Natural killer cell treated with Interleukin-12 subunit alpha and Interleukin-12 subunit beta and Interleukin-15 and Interleukin-18, amount 100 ng/mL, for 72 hours (primary cell): ENCODE measurements at regions not wholly inside any gene's neighbourhood (a gene's known extent, or its start where the extent isn't known, plus 50 kb on each side); places are given as distances from the start of the nearest gene placed in this dataset.

Experiments
- ATAC-seq, 2 donors: fragments of 150-1000 bp; cut with Tn5 transposase in 1 of 2; sonication (Bioruptor Pico), chemical (Tn5 transposase) in 1 of 2; 2 replicates each; pipeline ENCODE4 v1.10.0; 2021
- DNase-seq: peaks from one replicate; pipeline ENCODE4 v3.0.0; 2022; ENCODE audit warnings: low spot score
- H3K27ac Mint-ChIP-seq, 2 donors: 1 replicate in 1 of 2; 2 replicates in 1 of 2; pipeline ENCODE4 v1.8.0; 2022; ENCODE audit warnings: mixed read lengths in 2 of 2, mild to moderate bottlenecking in 1 of 2, moderate library complexity in 1 of 2
- H3K27me3 Mint-ChIP-seq, 2 donors: 1 replicate in 1 of 2; 2 replicates in 1 of 2; pipeline ENCODE4 v1.8.0; 2022; ENCODE audit warnings: mixed read lengths in 2 of 2
- H3K36me3 Mint-ChIP-seq: one replicate; pipeline ENCODE4 v1.8.0; 2022; ENCODE audit warnings: mixed read lengths
- H3K4me1 Mint-ChIP-seq, 2 donors: 1 replicate in 1 of 2; 2 replicates in 1 of 2; pipeline ENCODE4 v1.8.0; 2022; ENCODE audit warnings: low read depth in 2 of 2, mixed read lengths in 2 of 2, mild to moderate bottlenecking in 1 of 2
- H3K4me3 Mint-ChIP-seq: one replicate; pipeline ENCODE4 v1.8.0; 2022; ENCODE audit warnings: mixed read lengths
- H3K9me3 Mint-ChIP-seq: 2 replicates; pipeline ENCODE4 v1.8.0; 2022; ENCODE audit warnings: mixed read lengths

GRCh38 chr6:170153436-170154319, 137.2 kb downstream of the DLL1 start:
- peaks cover 9 to 22% of the 10 kb centered on the region in 2 donors for H3K27me3 Mint-ChIP-seq
- peaks cover 15 to 32% of the 10 kb centered on the region in 2 donors for H3K4me1 Mint-ChIP-seq
- DNase-seq (peak; percentile 54), ATAC-seq (peak in 1 of 2 donors; percentile 18)
- H3K9me3 Mint-ChIP-seq, result no peaks in the 10 kb centered on the region
- no peak overlapping the region for H3K4me3 Mint-ChIP-seq
- no peaks in the 10 kb centered on the region for H3K36me3 Mint-ChIP-seq
- no peak overlapping the region for H3K27ac Mint-ChIP-seq

- H3K27me3 Mint-ChIP-seq, result peaks cover 12 to 22% of the 10 kb centered on the region in 2 donors
- no peak for ATAC-seq
- H3K4me1 Mint-ChIP-seq, result peaks cover 22 to 39% of the 10 kb centered on the region in 2 donors
- peak; percentile 51 for DNase-seq
- H3K36me3 Mint-ChIP-seq, result no peaks in the 10 kb centered on the region
- H3K9me3 Mint-ChIP-seq, result no peaks in the 10 kb centered on the region
- no peak overlapping the region for H3K4me3 Mint-ChIP-seq
- H3K27ac Mint-ChIP-seq, result no peak overlapping the region
These were observed 137.9 kb downstream of the DLL1 start for GRCh38 chr6:170152989-170153388.

- no peak overlapping the region for H3K4me3 Mint-ChIP-seq
- peaks cover 12 to 16% of the 10 kb centered on the region in 2 donors for H3K27me3 Mint-ChIP-seq
- H3K36me3 Mint-ChIP-seq, result no peaks in the 10 kb centered on the region
- H3K4me1 Mint-ChIP-seq, result peaks cover 28 to 44% of the 10 kb centered on the region in 2 donors
- no peak for ATAC-seq
- peak overlapping the region in 1 of 2 donors; percentile 23 for H3K27ac Mint-ChIP-seq
- no peaks in the 10 kb centered on the region for H3K9me3 Mint-ChIP-seq
- DNase-seq, result peak; percentile 47
These were observed 138.6 kb downstream of the DLL1 start for GRCh38 chr6:170152124-170152926.

- ATAC-seq (no peak), DNase-seq (peak; percentile 6)
- Mint-ChIP-seq H3K4me1 (peaks cover 34 to 48% of the 10 kb centered on the region in 2 donors), H3K27ac (peak overlapping the region in 1 of 2 donors; percentile 23), H3K4me3 (no peak overlapping the region), H3K9me3 (no peaks in the 10 kb centered on the region), H3K27me3 (peaks cover 12 to 14% of the 10 kb centered on the region in 2 donors), H3K36me3 (no peaks in the 10 kb centered on the region)
These were observed 139.1 kb downstream of the DLL1 start for GRCh38 chr6:170151804-170152123.

- H3K36me3 Mint-ChIP-seq, result no peaks in the 10 kb centered on the region
- H3K27ac Mint-ChIP-seq, result peak overlapping the region in 1 of 2 donors; percentile 23
- DNase-seq (peak; percentile 23), ATAC-seq (no peak)
- no peaks in the 10 kb centered on the region for H3K9me3 Mint-ChIP-seq
- H3K4me3 Mint-ChIP-seq, result no peak overlapping the region
- peaks cover 38 to 51% of the 10 kb centered on the region in 2 donors for H3K4me1 Mint-ChIP-seq
- H3K27me3 Mint-ChIP-seq, result peaks cover 12 to 14% of the 10 kb centered on the region in 2 donors
These were observed 139.5 kb downstream of the DLL1 start for GRCh38 chr6:170151321-170151771.

- ATAC-seq, result no peak
- Mint-ChIP-seq H3K9me3 (no peaks in the 10 kb centered on the region), H3K4me3 (no peak overlapping the region), H3K4me1 (peaks cover 41 to 54% of the 10 kb centered on the region in 2 donors), H3K36me3 (no peaks in the 10 kb centered on the region), H3K27ac (peak overlapping the region in 1 of 2 donors; percentile 23), H3K27me3 (peaks cover 12 to 14% of the 10 kb centered on the region in 2 donors)
- peak; percentile 51 for DNase-seq
These were observed 140.3 kb downstream of the DLL1 start for GRCh38 chr6:170150590-170150945.

GRCh38 chr6:170149681-170150589, 140.9 kb downstream of the DLL1 start:
- peaks cover 2% of the 10 kb centered on the region for H3K36me3 Mint-ChIP-seq
- H3K9me3 Mint-ChIP-seq, result peaks cover under 1% of the 10 kb centered on the region
- DNase-seq (peak; percentile 49), ATAC-seq (no peak)
- peaks cover 45 to 59% of the 10 kb centered on the region in 2 donors for H3K4me1 Mint-ChIP-seq
- H3K27me3 Mint-ChIP-seq, result peaks cover 12 to 14% of the 10 kb centered on the region in 2 donors
- H3K27ac Mint-ChIP-seq, result peak overlapping the region; percentile 23 to 31
- H3K4me3 Mint-ChIP-seq, result no peak overlapping the region

- peaks cover 52 to 65% of the 10 kb centered on the region in 2 donors for H3K4me1 Mint-ChIP-seq
- DNase-seq, result peak; percentile 42
- H3K4me3 Mint-ChIP-seq, result peak overlapping the region; percentile 88
- peaks cover 10% of the 10 kb centered on the region for H3K36me3 Mint-ChIP-seq
- H3K27me3 Mint-ChIP-seq, result peaks cover 12 to 14% of the 10 kb centered on the region in 2 donors
- ATAC-seq, result no peak
- H3K27ac Mint-ChIP-seq, result peak overlapping the region; percentile 78 to 90
- peaks cover 7% of the 10 kb centered on the region for H3K9me3 Mint-ChIP-seq
These were observed 142.0 kb downstream of the DLL1 start for GRCh38 chr6:170148709-170149470.

GRCh38 chr6:170147832-170148708, 142.8 kb downstream of the DLL1 start:
- peaks cover 10% of the 10 kb centered on the region for H3K36me3 Mint-ChIP-seq
- H3K4me3 Mint-ChIP-seq, result peak overlapping the region; percentile 88
- H3K27me3 Mint-ChIP-seq, result peaks cover 12 to 14% of the 10 kb centered on the region in 2 donors
- H3K4me1 Mint-ChIP-seq, result peaks cover 52 to 66% of the 10 kb centered on the region in 2 donors
- DNase-seq, result peak; percentile 84
- ATAC-seq, result peak; percentile 91 to 92
- peak overlapping the region; percentile 78 to 90 for H3K27ac Mint-ChIP-seq
- peaks cover 7% of the 10 kb centered on the region for H3K9me3 Mint-ChIP-seq

GRCh38 chr6:170147056-170147787, 143.7 kb downstream of the DLL1 start:
- H3K9me3 Mint-ChIP-seq, result peaks cover 7% of the 10 kb centered on the region
- peak overlapping the region; percentile 78 to 90 for H3K27ac Mint-ChIP-seq
- peak; percentile 60 for DNase-seq
- ATAC-seq, result peak in 1 of 2 donors; percentile 0
- H3K36me3 Mint-ChIP-seq, result peaks cover 10% of the 10 kb centered on the region
- peaks cover 52 to 62% of the 10 kb centered on the region in 2 donors for H3K4me1 Mint-ChIP-seq
- peaks cover 12 to 14% of the 10 kb centered on the region in 2 donors for H3K27me3 Mint-ChIP-seq
- peak overlapping the region; percentile 88 for H3K4me3 Mint-ChIP-seq

- H3K27me3 Mint-ChIP-seq, result peaks cover 11 to 13% of the 10 kb centered on the region in 2 donors
- peak overlapping the region in 1 of 2 donors; percentile 78 for H3K27ac Mint-ChIP-seq
- peaks cover 52 to 60% of the 10 kb centered on the region in 2 donors for H3K4me1 Mint-ChIP-seq
- H3K4me3 Mint-ChIP-seq, result peak overlapping the region; percentile 88
- peak; percentile 44 for DNase-seq
- H3K9me3 Mint-ChIP-seq, result peaks cover 7% of the 10 kb centered on the region
- ATAC-seq, result no peak
- H3K36me3 Mint-ChIP-seq, result peaks cover 10% of the 10 kb centered on the region
These were observed 144.2 kb downstream of the DLL1 start for GRCh38 chr6:170146640-170147039.
